ACHN (cell line): ENCODE measurements at regions not wholly inside any gene's neighbourhood (a gene's known extent, or its start where the extent isn't known, plus 50 kb on each side); places are given as distances from the start of the nearest gene placed in this dataset.

Source experiments
- DNase-seq: peaks from one replicate; pipeline ENCODE4 v3.0.0-alpha.2; 2015
- in situ Hi-C: cut with HindIII; loops from 2 replicates; pipeline ENCODE4 v1.10.0; 2017; ENCODE audit warnings: low sequenced_read_pairs, low pct_ligation_motif_present, low pct_unique_long_range_greater_than_20kb

DNA sequence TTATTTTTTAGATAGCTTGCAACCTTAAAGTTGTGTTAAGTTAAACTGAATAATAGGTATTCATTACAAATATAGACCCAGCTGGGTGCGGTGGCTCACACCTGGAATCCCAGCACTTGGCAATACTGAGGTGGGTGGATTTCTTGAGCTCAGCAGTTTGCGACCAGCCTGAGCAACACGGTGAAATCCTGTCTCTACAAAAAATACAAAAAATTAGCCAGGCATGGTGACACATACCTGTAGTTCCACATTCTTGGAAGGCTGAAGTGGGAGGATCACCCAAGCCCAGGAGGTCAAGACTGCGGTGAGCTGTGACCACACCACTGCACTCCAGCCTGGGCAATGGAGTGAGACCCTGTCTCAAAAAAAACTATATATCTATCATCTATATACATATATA is 386.5 kb downstream of the PCDH17 start:
- no peak for DNase-seq
- in situ Hi-C loops: no loop called here

DNA sequence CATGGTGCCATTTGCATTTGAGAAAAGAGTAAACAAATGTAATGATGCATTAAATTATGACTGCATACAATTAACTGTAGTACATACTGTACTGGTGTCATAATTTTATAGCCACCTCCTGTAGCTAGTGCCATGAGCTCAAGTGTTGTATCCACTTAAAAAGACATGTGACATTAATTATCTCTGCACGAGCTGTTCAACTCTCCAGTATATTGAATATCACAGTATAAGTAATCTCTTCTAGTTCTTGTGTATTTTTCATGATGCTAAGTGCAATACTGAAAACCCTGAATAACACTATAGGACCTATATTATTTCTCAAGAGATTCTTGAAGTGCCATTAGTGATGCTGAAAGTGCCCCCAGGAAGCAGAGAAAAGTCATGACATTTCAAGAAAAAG is 387.3 kb downstream of the PCDH17 start:
- DNase-seq: no peak
- in situ Hi-C loops: no loop called here

DNA sequence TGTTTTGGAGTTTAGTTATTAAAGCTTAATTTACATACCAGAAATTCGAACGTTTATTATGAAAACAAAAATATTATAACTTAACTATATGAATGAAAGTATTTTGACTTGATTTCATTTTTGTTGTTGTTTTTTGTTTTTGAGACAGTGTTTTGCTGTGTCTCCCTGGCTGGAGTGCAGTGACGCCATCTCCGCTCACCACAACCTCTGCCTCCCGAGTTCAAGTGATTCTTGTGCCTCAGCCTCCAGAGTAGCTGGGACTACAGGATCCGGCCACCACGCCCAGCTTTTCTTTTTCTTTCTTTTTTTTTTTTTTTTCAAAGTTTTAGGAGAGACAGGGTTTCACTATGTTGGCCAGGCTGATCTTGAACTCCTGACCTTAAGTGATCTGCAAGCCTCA is 392.6 kb downstream of the PCDH17 start:
- DNase-seq: no peak
- in situ Hi-C loops: no loop called here

DNA sequence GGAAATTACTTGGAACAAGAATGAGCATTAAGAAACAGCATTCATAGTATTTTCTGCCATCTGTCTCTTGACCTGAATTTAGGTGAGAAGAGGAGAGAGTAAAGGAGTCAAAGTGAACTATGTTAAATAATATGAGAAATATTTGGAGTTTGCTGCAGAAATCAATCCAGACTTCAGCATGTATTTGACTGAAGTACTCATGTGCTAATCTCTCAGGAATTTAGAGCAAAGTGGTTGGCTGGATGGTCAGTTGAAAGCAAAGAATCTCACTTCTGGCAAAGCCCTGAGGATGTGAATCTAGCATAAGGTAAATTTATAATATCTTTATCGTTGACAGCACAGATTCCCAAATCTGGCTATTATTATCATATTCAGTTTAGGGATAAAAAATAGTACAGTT is 394.3 kb downstream of the PCDH17 start:
- DNase-seq: no peak

GRCh38 chr13:58032676-58033460 is 401.3 kb downstream of the PCDH17 start:
- no peak for DNase-seq
- in situ Hi-C loops: no loop called here

More for the DNA sequence above, 394.3 kb downstream of the PCDH17 start:
- in situ Hi-C loops: no loop called here

- DNase-seq: no peak
- in situ Hi-C loops: no loop called here
Observed at GRCh38 chr13:58043971-58044370, 412.4 kb downstream of the PCDH17 start.

- DNase-seq: no peak
- in situ Hi-C loops: no loop called here
Observed at GRCh38 chr13:58048670-58049069, 417.1 kb downstream of the PCDH17 start.

DNA sequence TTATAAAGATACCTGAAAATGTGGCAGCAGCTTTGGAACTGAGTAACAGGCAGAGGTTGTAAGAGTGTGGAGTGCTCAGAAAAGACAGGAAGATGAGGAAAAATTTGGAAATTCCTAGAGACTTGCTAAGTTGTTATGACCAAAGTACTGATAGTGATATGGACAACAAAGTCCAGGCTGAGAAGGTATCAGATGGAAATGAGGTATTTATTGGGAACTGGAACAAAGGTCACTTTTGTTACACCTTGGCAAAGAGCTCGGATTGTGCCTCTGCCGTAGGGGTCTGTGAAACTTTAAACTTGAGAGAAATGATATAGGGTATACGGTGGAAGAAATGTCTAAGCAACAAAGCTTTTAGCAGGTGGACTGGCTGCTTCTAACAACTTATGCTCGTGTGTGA is 419.9 kb downstream of the PCDH17 start:
- DNase-seq: no peak
- in situ Hi-C loops: no loop called here

DNA sequence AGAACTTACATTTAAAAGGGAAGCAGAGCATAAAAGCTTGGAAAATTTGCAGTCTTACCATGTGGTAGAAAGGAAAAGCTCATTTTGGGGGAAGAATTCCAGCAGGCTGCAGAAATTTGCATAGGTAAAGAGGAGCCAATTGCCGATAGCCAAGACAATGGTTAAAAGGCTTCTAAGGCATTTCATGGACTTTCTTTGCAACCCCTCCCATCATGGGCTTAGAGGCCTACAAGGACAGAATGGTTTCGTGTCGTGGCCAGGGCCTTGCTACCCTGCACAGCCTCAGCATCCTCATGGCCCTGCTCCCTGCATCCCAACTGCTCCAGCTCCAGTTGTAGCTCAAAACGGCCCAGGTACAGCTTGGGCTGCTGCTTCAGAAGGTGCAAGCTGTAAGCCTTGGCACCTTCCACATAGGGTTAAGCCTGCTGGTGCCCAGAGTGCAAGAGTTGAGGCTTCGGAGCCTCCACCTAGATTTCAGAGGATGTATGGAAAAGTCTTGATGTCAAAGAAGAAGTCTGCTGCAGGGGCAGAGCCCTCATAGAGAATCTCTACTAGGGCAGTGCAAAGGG is 420.3 kb downstream of the PCDH17 start:
- in situ Hi-C loops: no loop called here
- DNase-seq: no peak

DNA sequence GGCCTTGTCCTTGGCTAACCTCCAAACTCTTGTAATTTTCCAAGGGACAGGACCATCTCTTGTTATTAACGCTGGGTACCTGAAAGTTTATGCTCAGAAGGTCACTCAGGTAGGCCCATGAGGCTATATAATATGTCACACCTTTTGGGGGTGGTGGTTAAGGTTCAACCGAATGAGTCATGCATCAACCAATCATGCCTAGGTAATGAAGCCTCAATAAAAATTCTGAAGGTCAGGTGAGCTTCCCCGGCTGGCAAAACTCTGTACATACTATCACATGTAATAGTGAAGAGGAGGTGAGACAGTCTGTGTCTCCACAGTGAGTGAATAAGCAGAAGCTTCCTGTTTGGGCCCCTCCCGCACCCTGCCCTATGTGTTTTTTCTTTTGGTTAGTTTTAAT is 424.9 kb downstream of the PCDH17 start:
- DNase-seq: no peak
- in situ Hi-C loops: no loop called here

DNA sequence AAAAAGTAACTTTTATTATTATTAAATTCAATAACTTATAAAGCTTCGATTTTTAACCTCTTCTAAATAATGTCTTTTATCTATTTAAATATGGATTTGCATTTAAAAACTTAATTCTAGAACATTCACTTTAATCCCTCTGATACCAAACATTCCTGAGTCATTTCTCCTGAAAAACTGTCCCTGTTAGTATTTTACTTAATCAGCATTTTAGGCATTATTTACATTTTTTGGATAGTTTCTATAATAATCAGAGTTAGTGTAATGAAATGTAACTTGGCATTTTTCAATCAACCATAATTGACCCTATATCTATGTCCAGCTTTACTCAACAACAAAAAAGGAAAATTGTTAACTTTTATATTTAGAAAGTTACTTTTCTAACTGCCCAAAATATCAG is 428.1 kb downstream of the PCDH17 start:
- DNase-seq: no peak
- in situ Hi-C loops: no loop called here

DNA sequence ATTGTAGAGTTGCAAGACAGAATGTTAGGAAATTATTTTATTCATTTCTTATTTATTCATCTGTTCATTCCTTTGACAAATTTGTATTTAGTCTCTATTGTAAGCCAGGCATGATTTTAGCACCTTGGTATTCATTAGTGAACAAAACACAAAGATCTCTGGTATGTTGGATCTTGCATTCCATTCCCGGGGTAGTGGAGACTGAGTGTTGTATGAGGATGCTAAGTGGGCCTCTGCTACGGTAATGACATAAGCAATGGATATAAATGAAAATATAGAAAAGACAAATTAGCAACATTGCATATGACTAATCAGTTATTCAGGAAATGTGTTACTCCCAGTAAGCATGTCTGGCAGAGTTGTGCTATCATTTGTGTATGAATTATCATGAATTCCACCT is 449.3 kb downstream of the PCDH17 start:
- in situ Hi-C loops: no loop called here

GRCh38 chr13:58081301-58081820 is 449.8 kb downstream of the PCDH17 start:
- in situ Hi-C loops: no loop called here
- no peak for DNase-seq

More for the DNA sequence above, 449.3 kb downstream of the PCDH17 start:
- DNase-seq: no peak

DNA sequence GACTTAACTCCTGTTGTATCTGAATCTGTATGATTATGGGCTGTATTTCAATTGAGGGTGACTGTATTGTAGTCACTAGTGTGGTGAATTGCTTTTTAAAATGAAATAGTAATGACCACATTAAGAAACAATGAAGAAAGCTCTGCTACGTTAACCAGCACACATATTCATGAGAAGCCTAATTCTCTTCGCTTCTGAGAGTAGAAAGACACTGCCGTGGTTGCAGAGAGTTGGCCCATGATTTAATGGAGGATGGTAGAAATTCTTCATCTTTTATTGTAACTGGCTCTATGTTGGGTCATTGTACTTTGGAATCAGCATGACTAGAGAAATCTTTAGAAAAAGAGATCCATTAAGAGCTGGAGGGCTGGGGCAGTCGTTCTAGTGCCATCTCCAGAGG is 451.5 kb downstream of the PCDH17 start:
- no peak for DNase-seq
- in situ Hi-C loops: no loop called here

GRCh38 chr13:58085274-58085673 is 453.7 kb downstream of the PCDH17 start:
- in situ Hi-C loops: no loop called here

DNA sequence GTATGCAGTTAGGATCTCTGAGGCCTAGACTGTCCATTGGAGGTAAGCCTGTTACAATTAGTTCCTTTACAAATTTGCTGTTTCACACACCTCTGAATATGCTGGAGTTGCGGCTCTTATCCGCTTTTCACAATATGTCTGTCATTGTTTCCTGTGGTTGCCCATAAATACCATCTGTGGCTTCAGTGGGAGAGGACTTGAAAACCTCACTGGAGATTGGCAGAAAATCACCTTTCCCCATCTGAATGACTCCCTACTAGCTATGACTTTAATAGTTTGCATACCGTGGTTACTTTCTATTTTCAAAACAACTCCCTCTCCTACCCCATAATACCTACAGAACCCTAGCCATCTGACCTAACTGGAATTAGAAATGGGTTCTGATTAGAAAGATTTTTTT is 454.3 kb downstream of the PCDH17 start:
- in situ Hi-C loops: no loop called here
- DNase-seq: no peak

More at GRCh38 chr13:58085274-58085673, 453.7 kb downstream of the PCDH17 start:
- DNase-seq: no peak

DNA sequence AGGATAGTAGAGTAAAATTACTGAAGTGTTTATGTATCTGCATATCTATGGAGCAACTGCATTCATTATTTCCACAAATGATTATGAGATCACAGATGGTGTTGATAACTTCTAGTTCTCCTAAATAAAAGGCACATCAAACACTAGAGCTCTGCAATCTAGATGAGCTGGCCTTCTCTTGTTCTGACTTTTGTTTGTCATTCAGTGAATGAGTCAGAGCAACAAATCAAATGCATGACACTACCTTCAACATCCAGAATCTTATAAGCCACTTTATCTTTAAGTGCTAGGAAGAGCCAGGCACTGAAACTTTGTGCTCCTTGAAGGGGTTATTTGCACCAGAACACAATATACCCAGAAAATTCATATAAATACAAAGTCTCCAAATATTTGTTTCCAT is 456.0 kb downstream of the PCDH17 start:
- in situ Hi-C loops: no loop called here
- DNase-seq: no peak

- DNase-seq: no peak
- in situ Hi-C loops: no loop called here
Observed at GRCh38 chr13:58093394-58093793, 461.9 kb downstream of the PCDH17 start.

- no peak for DNase-seq
- in situ Hi-C loops: no loop called here
Observed at GRCh38 chr13:58097831-58098230, 466.3 kb downstream of the PCDH17 start.

GRCh38 chr13:58119351-58119750 is 487.8 kb downstream of the PCDH17 start:
- DNase-seq: no peak
- in situ Hi-C loops: no loop called here
